Skeletal muscle satellite cell (primary cell): ENCODE measurements at regions not wholly inside any gene's neighbourhood (a gene's known extent, or its start where the extent isn't known, plus 50 kb on each side); places are given as distances from the start of the nearest gene placed in this dataset.

Experiments
- H3K27me3 ChIP-seq: 2 replicates; pipeline ENCODE4 v1.7.0; 2013; ENCODE audit warnings: low read length; ENCODE audit not compliant: control insufficient read depth, insufficient read depth
- H3K36me3 ChIP-seq: 2 replicates; pipeline ENCODE4 v1.7.0; 2013; ENCODE audit warnings: mild to moderate bottlenecking, control low read depth, low read length; ENCODE audit not compliant: insufficient read depth
- H3K4me1 ChIP-seq: 2 replicates; pipeline ENCODE4 v1.7.0; 2013; ENCODE audit warnings: low read length; ENCODE audit not compliant: control insufficient read depth, insufficient read depth
- H3K4me2 ChIP-seq: 2 replicates; pipeline ENCODE4 v1.7.0; 2013; ENCODE audit warnings: mild to moderate bottlenecking, low read length
- H3K4me3 ChIP-seq: 2 replicates; pipeline ENCODE4 v1.7.0; 2013; ENCODE audit warnings: low read length
- H3K9ac ChIP-seq: 2 replicates; pipeline ENCODE4 v1.7.0; 2013; ENCODE audit warnings: mild to moderate bottlenecking, low read depth, low read length, moderate library complexity
- H3K9me3 ChIP-seq: replicated peaks from 2 replicates; pipeline ENCODE4 v1.7.0; 2013; ENCODE audit warnings: mild to moderate bottlenecking, control low read depth, low read length

- Histone ChIP-seq H3K4me3 (no peak overlapping the region), H3K27me3 (no peaks in the 10 kb centered on the region), H3K4me2 (no peak overlapping the region), H3K36me3 (no peaks in the 10 kb centered on the region), H3K9me3 (no peaks in the 10 kb centered on the region), H3K9ac (no peak overlapping the region), H3K4me1 (peaks cover 35% of the 10 kb centered on the region)
These were observed 200.5 kb upstream of the PRICKLE1 start for GRCh38 chr12:42789808-42790760.

- Histone ChIP-seq H3K4me2 (no peak overlapping the region), H3K4me3 (no peak overlapping the region), H3K27me3 (no peaks in the 10 kb centered on the region), H3K9ac (no peak overlapping the region), H3K4me1 (peaks cover 24% of the 10 kb centered on the region), H3K9me3 (no peaks in the 10 kb centered on the region), H3K36me3 (no peaks in the 10 kb centered on the region)
These were observed 197.0 kb upstream of the PRICKLE1 start for GRCh38 chr12:42786400-42787148.

- peaks cover 20% of the 10 kb centered on the region for H3K4me1 ChIP-seq
- H3K4me2 ChIP-seq: no peak overlapping the region
- H3K36me3 ChIP-seq: no peaks in the 10 kb centered on the region
- H3K27me3 ChIP-seq: no peaks in the 10 kb centered on the region
- no peak overlapping the region for H3K4me3 ChIP-seq
- no peak overlapping the region for H3K9ac ChIP-seq
- H3K9me3 ChIP-seq: no peaks in the 10 kb centered on the region
These were observed 196.4 kb upstream of the PRICKLE1 start for GRCh38 chr12:42785944-42786343.

- Histone ChIP-seq H3K4me3 (no peak overlapping the region), H3K9ac (no peak overlapping the region), H3K4me1 (peaks cover 13% of the 10 kb centered on the region), H3K9me3 (no peaks in the 10 kb centered on the region), H3K36me3 (no peaks in the 10 kb centered on the region), H3K4me2 (no peak overlapping the region), H3K27me3 (no peaks in the 10 kb centered on the region)
These were observed 191.1 kb upstream of the PRICKLE1 start for GRCh38 chr12:42780671-42781070.

- Histone ChIP-seq H3K27me3 (no peaks in the 10 kb centered on the region), H3K4me2 (peak overlapping the region; percentile 49), H3K36me3 (no peaks in the 10 kb centered on the region), H3K9me3 (no peaks in the 10 kb centered on the region), H3K9ac (no peak overlapping the region), H3K4me1 (peaks cover 13% of the 10 kb centered on the region), H3K4me3 (no peak overlapping the region)
These were observed 189.8 kb upstream of the PRICKLE1 start for GRCh38 chr12:42779186-42779859.

- no peaks in the 10 kb centered on the region for H3K9me3 ChIP-seq
- H3K27me3 ChIP-seq: no peaks in the 10 kb centered on the region
- H3K4me3 ChIP-seq: no peak overlapping the region
- peaks cover 13% of the 10 kb centered on the region for H3K4me1 ChIP-seq
- H3K9ac ChIP-seq: no peak overlapping the region
- no peak overlapping the region for H3K4me2 ChIP-seq
- no peaks in the 10 kb centered on the region for H3K36me3 ChIP-seq
These were observed 186.8 kb upstream of the PRICKLE1 start for GRCh38 chr12:42776396-42776795.

GRCh38 chr12:42774238-42774637 lies 184.7 kb upstream of the PRICKLE1 start:
- H3K36me3 ChIP-seq: no peaks in the 10 kb centered on the region
- no peak overlapping the region for H3K4me2 ChIP-seq

GRCh38 chr12:42770261-42770660 lies 180.7 kb upstream of the PRICKLE1 start:
- Histone ChIP-seq H3K9me3 (no peaks in the 10 kb centered on the region), H3K4me2 (no peak overlapping the region), H3K36me3 (no peaks in the 10 kb centered on the region), H3K4me1 (no peaks in the 10 kb centered on the region), H3K27me3 (no peaks in the 10 kb centered on the region), H3K4me3 (no peak overlapping the region), H3K9ac (no peak overlapping the region)

More at GRCh38 chr12:42774238-42774637, 184.7 kb upstream of the PRICKLE1 start:
- Histone ChIP-seq H3K9me3 (no peaks in the 10 kb centered on the region), H3K9ac (no peak overlapping the region), H3K27me3 (no peaks in the 10 kb centered on the region), H3K4me1 (peaks cover 4% of the 10 kb centered on the region), H3K4me3 (no peak overlapping the region)

- Histone ChIP-seq H3K27me3 (no peaks in the 10 kb centered on the region), H3K9ac (no peak overlapping the region), H3K4me1 (no peaks in the 10 kb centered on the region), H3K4me2 (no peak overlapping the region), H3K36me3 (no peaks in the 10 kb centered on the region), H3K4me3 (no peak overlapping the region), H3K9me3 (no peaks in the 10 kb centered on the region)
These were observed 179.9 kb upstream of the PRICKLE1 start for GRCh38 chr12:42769455-42769854.

GRCh38 chr12:42767998-42768397 lies 178.5 kb upstream of the PRICKLE1 start:
- Histone ChIP-seq H3K4me1 (no peaks in the 10 kb centered on the region), H3K9ac (no peak overlapping the region), H3K36me3 (no peaks in the 10 kb centered on the region), H3K4me2 (no peak overlapping the region), H3K4me3 (no peak overlapping the region), H3K9me3 (no peaks in the 10 kb centered on the region), H3K27me3 (no peaks in the 10 kb centered on the region)

GRCh38 chr12:42767326-42767954 lies 177.9 kb upstream of the PRICKLE1 start:
- no peak overlapping the region for H3K4me2 ChIP-seq
- no peaks in the 10 kb centered on the region for H3K9me3 ChIP-seq
- H3K27me3 ChIP-seq: no peaks in the 10 kb centered on the region
- H3K4me3 ChIP-seq: no peak overlapping the region
- H3K9ac ChIP-seq: no peak overlapping the region
- no peaks in the 10 kb centered on the region for H3K36me3 ChIP-seq
- H3K4me1 ChIP-seq: no peaks in the 10 kb centered on the region
